OCI-LY1 (cell line): ENCODE measurements at regions not wholly inside any gene's neighbourhood (a gene's known extent, or its start where the extent isn't known, plus 50 kb on each side); places are given as distances from the start of the nearest gene placed in this dataset.

ENCODE experiments used
- CTCF ChIP-seq: fragments of 200-600 bp; sonication (generic), shearing (Covaris generic); IDR thresholded peaks from 2 replicates; pipeline ENCODE4 v1.5.1; 2017; ENCODE audit warnings: mild to moderate bottlenecking, antibody characterized with exemption, low read length, moderate library complexity, mixed read lengths
- EZH2 ChIP-seq: fragments of 200-600 bp; sonication (generic), shearing (Covaris generic); IDR thresholded peaks from 2 replicates; pipeline ENCODE4 v1.8.0; 2017; ENCODE audit warnings: borderline replicate concordance, mixed run types, mild to moderate bottlenecking, antibody characterized with exemption, low read length, moderate library complexity, mixed read lengths

GRCh38 chr9:117466111-117466510, 51.3 kb upstream of the ASTN2 start:
- no peak for TF ChIP-seq CTCF
- no peak for TF ChIP-seq EZH2
